Stomach (tissue), 8 donors: ENCODE measurements at regions not wholly inside any gene's neighbourhood (a gene's known extent, or its start where the extent isn't known, plus 50 kb on each side); places are given as distances from the start of the nearest gene placed in this dataset.

Experiments
- DNase-seq, 2 donors: peaks; one replicate each; pipeline versions ENCODE4 v3.0.0 to v3.0.0-alpha.2; 2013 to 2019
- H3K27ac ChIP-seq, 5 donors: fragments of 200-600 bp in 4 of 5; sonication (generic) in 4 of 5; one replicate each; pipeline ENCODE4 v1.5.1; 2013 to 2019; ENCODE audit warnings: mild to moderate bottlenecking in 1 of 5, moderate library complexity in 1 of 5
- H3K27me3 ChIP-seq, 3 donors: fragments of 200-600 bp; sonication (generic); one replicate each; pipeline ENCODE4 v1.5.1; 2017 to 2019; ENCODE audit warnings: mixed run types in 1 of 3
- H3K36me3 ChIP-seq, 4 donors: fragments of 200-600 bp; sonication (generic); 1 replicate in 3 of 4; 2 replicates in 1 of 4; pipeline ENCODE4 v1.5.1; 2016 to 2019
- H3K4me1 ChIP-seq, 4 donors: fragments of 200-600 bp; sonication (generic); one replicate each; pipeline ENCODE4 v1.5.1; 2016 to 2019
- H3K4me3 ChIP-seq, 4 donors: fragments of 200-600 bp; sonication (generic) in 3 of 4; one replicate each; pipeline ENCODE4 v1.5.1; 2016 to 2019; ENCODE audit warnings: mild to moderate bottlenecking in 1 of 4
- H3K9me3 ChIP-seq, 4 donors: fragments of 200-600 bp; sonication (generic); one replicate each; pipeline ENCODE4 v1.5.1; 2016 to 2019
- EP300 ChIP-seq: sonication (generic); formaldehyde crosslinking; IDR thresholded peaks from one replicate; pipeline ENCODE4 v1.6.1; 2017; ENCODE audit warnings: antibody characterized with exemption
- POLR2A ChIP-seq, 4 donors: fragments of 450-650 bp; IDR thresholded peaks; one replicate each; pipeline ENCODE4 v1.6.1; 2016; ENCODE audit warnings: antibody characterized with exemption in 4 of 4, control low read depth in 2 of 4, mild to moderate bottlenecking in 1 of 4, moderate library complexity in 1 of 4
- POLR2AphosphoS5 ChIP-seq, 3 donors: sonication (generic); formaldehyde crosslinking; IDR thresholded peaks; one replicate each; pipeline ENCODE4 v1.6.1; 2016; ENCODE audit warnings: antibody characterized with exemption in 3 of 3
- WGBS, 5 donors: extraction: QIAGEN DNeasy Blood & Tissue Kit in 3 of 5; methylation state at CpG; one replicate each; pipeline versions ENCODE4 v1.1.5 to v1.1.7; 2013 to 2018; 5-methylcytosine and 5-hydroxymethylcytosine counted together
- intact Hi-C: fragments of 100-400 bp; cut with DNase I; formaldehyde crosslinking; loops from one replicate; pipeline ENCODE4 v1.15.1; 2023; ENCODE audit warnings: low total_unique reads
- TF ChIP-seq, protein P1 (sequence below), 7 experiments: fragments of 450-650 bp in 4 of 7; fragments of 200-600 bp in 3 of 7; sonication (generic) in 3 of 7; IDR thresholded peaks; one replicate each; pipeline ENCODE4 v1.5.1; 2016 to 2019; ENCODE audit warnings: antibody characterized with exemption in 7 of 7, control low read depth in 2 of 7, mild to moderate bottlenecking in 1 of 7
- donor health status: healthy with polysubstance abuse.
- donor health status: Bipolar disorder and iron deficiency.
- donor health status: healthy.

GRCh38 chr21:32947736-32948135 lies 78.0 kb upstream of the OLIG2 start:
- intact Hi-C loops: no loop called here
- no peak overlapping the region for H3K27ac ChIP-seq
- H3K4me3 ChIP-seq: no peak overlapping the region
- H3K4me1 ChIP-seq: no peaks in the 10 kb centered on the region
- no peaks in the 10 kb centered on the region for H3K36me3 ChIP-seq
- WGBS, 5 donors: 82 to 100% (median 88%) methylated on average over 1 of the region's 1 CpG
- DNase-seq: no peak
- TF ChIP-seq, protein P1, sequence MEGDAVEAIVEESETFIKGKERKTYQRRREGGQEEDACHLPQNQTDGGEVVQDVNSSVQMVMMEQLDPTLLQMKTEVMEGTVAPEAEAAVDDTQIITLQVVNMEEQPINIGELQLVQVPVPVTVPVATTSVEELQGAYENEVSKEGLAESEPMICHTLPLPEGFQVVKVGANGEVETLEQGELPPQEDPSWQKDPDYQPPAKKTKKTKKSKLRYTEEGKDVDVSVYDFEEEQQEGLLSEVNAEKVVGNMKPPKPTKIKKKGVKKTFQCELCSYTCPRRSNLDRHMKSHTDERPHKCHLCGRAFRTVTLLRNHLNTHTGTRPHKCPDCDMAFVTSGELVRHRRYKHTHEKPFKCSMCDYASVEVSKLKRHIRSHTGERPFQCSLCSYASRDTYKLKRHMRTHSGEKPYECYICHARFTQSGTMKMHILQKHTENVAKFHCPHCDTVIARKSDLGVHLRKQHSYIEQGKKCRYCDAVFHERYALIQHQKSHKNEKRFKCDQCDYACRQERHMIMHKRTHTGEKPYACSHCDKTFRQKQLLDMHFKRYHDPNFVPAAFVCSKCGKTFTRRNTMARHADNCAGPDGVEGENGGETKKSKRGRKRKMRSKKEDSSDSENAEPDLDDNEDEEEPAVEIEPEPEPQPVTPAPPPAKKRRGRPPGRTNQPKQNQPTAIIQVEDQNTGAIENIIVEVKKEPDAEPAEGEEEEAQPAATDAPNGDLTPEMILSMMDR (IDR thresholded peaks at IDR 0.05): no peak
- TF ChIP-seq POLR2A (IDR thresholded peaks at IDR 0.05) (no peak), EP300 (no peak), POLR2AphosphoS5 (IDR thresholded peaks at IDR 0.05) (no peak)
- no peaks in the 10 kb centered on the region for H3K9me3 ChIP-seq
- H3K27me3 ChIP-seq: peaks cover 0 to 27% (median 0%) of the 10 kb centered on the region in 3 donors

- WGBS, 5 donors: 41 to 56% (median 55%) methylated on average over 3 of the region's 3 CpGs
- H3K36me3 ChIP-seq: no peaks in the 10 kb centered on the region
- no peak for DNase-seq
- no peaks in the 10 kb centered on the region for H3K4me1 ChIP-seq
- no peaks in the 10 kb centered on the region for H3K9me3 ChIP-seq
- no peak overlapping the region for H3K4me3 ChIP-seq
- intact Hi-C loops: no loop called here
- no peak overlapping the region for H3K27ac ChIP-seq
- no peak for TF ChIP-seq POLR2AphosphoS5 (IDR thresholded peaks at IDR 0.05)
- H3K27me3 ChIP-seq: peaks cover 0 to 46% (median 0%) of the 10 kb centered on the region in 3 donors
Measured at GRCh38 chr21:32949701-32950100, 76.0 kb upstream of the OLIG2 start.

- Histone ChIP-seq H3K27ac (no peak overlapping the region), H3K36me3 (no peaks in the 10 kb centered on the region), H3K27me3 (peaks cover 0 to 59% (median 0%) of the 10 kb centered on the region in 3 donors), H3K9me3 (no peaks in the 10 kb centered on the region), H3K4me1 (no peaks in the 10 kb centered on the region), H3K4me3 (no peak overlapping the region)
- intact Hi-C loops: no loop called here
- no peak for DNase-seq
- TF ChIP-seq POLR2AphosphoS5 (IDR thresholded peaks at IDR 0.05) (no peak), POLR2A (IDR thresholded peaks at IDR 0.05) (no peak), EP300 (no peak)
- TF ChIP-seq, protein P1 (IDR thresholded peaks at IDR 0.05): no peak
- 52 to 74% (median 63%) methylated on average over 6 of the region's 6 CpGs for WGBS, 5 donors
Measured at GRCh38 chr21:32951041-32951440, 74.7 kb upstream of the OLIG2 start.

DNA sequence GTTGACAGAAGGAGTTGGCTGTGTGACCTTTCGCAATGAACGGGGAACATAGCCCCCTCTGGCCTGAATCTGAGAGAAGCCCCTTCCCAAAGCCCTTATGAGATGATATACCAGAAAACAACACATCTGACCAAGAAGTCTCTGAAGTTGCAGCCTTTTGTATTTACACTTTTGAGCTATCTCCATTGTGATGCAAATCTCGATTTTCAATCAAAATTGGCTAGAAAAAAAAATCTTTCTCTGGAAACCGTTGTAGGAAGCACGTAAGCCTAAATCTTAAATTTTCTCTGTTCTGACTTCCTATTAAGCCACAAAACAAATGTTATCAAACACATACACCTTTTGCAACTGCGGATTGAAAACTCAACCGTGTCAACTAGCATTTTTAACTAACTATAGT lies 71.4 kb upstream of the OLIG2 start:
- Histone ChIP-seq H3K27me3 (peaks cover 0 to 87% (median 0%) of the 10 kb centered on the region in 3 donors), H3K27ac (no peak overlapping the region), H3K4me3 (no peak overlapping the region), H3K4me1 (no peaks in the 10 kb centered on the region), H3K36me3 (no peaks in the 10 kb centered on the region), H3K9me3 (no peaks in the 10 kb centered on the region)
- WGBS, 5 donors: 47 to 58% (median 52%) methylated on average over 7 of the region's 7 CpGs
- TF ChIP-seq POLR2A (IDR thresholded peaks at IDR 0.05) (no peak), POLR2AphosphoS5 (IDR thresholded peaks at IDR 0.05) (no peak), EP300 (no peak)
- TF ChIP-seq, protein P1 (IDR thresholded peaks at IDR 0.05): no peak
- intact Hi-C loops: no loop called here
- DNase-seq: no peak

DNA sequence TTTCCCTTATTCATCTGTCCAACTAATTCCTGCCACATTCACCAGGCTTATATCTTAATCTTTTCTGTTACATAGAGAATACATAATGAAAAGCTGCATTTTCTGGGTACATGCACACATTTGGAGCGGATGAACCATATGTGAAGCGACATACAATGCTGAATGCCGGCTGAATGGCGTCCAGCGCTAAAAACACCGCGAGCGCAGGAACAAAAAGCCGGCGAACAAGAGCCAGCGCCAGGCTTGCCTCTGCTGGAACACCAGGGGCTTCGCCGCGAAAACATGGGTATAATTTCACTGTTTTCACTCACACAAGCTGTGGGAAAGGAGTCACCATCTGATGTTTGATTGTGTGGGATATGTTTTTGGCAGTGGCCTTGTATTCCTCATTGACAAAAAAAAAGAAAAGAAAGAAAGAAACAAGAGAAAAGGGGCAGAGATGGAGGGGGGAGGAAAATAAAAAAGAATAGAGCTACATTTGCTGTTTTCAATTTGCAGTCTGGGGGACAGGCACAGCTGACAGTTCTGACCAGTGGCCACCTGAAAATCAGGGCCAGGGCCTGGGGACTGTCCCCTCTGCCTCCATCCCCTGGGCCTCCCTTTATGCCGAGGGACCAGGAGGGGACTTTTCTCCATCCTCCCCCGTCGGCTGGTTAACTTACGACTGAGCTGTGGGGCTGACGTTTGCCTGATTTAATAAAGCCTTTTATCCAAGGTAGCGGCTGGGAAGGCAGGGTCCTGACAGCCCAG lies 70.2 kb upstream of the OLIG2 start:
- TF ChIP-seq POLR2AphosphoS5 (IDR thresholded peaks at IDR 0.05): no peak
- TF ChIP-seq POLR2A (IDR thresholded peaks at IDR 0.05): no peak
- TF ChIP-seq EP300: no peak
- TF ChIP-seq, protein P1 (IDR thresholded peaks at IDR 0.05): no peak
- Histone ChIP-seq H3K9me3 (no peaks in the 10 kb centered on the region), H3K4me1 (no peaks in the 10 kb centered on the region), H3K36me3 (no peaks in the 10 kb centered on the region), H3K27ac (no peak overlapping the region), H3K27me3 (peaks cover 0 to 93% (median 6%) of the 10 kb centered on the region in 3 donors), H3K4me3 (no peak overlapping the region)
- DNase-seq: no peak
- intact Hi-C loops: no loop called here
- WGBS, 5 donors: 56 to 72% (median 61%) methylated on average over 20 of the region's 20 CpGs
